HG03521 (cell line): ENCODE measurements at regions not wholly inside any gene's neighbourhood (a gene's known extent, or its start where the extent isn't known, plus 50 kb on each side); places are given as distances from the start of the nearest gene placed in this dataset.
"Not testable (repeated sequence)": the region's sequence is repeated elsewhere in the genome, so short reads cannot be mapped to it uniquely, and the experiment has no call there.

Source experiments
- ATAC-seq: cut with Tn5 transposase; IDR thresholded peaks from one replicate; pipeline ENCODE4 v1.9.1; 2021; ENCODE audit warnings: mild to moderate bottlenecking, moderate library complexity; ENCODE audit not compliant: unreplicated experiment

GRCh38 chrX:112368371-112368770 is 285.8 kb upstream of the TRPC5 start:
- ATAC-seq = no peak

GRCh38 chrX:112367065-112367464 is 284.5 kb upstream of the TRPC5 start:
- no peak for ATAC-seq

GRCh38 chrX:112359906-112360305 is 277.3 kb upstream of the TRPC5 start:
- ATAC-seq = no peak

GRCh38 chrX:112355931-112356330 is 273.4 kb upstream of the TRPC5 start:
- no peak for ATAC-seq

DNA sequence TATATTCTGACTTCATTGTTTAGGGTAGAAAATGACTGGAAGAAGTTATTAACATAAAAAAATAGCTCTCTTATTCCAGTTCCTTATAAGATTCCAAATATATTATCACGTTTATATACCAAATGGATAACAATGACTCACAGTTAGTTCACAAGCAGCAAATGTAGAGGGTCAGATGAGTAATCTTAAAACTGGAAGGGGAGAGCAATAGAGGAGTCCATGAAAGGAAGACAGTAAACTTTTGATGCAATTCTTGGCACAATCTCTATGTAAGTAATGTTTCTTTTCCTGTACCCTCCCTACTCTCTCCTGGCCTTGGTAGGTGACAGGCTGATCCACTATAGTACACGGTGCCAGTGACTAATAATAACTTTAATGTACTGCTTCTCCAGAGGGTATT is 259.0 kb upstream of the TRPC5 start:
- no peak for ATAC-seq

GRCh38 chrX:112313201-112313600 is 230.6 kb upstream of the TRPC5 start:
- no peak for ATAC-seq

- ATAC-seq = no peak
Measured at GRCh38 chrX:112306027-112306426, 223.5 kb upstream of the TRPC5 start.

DNA sequence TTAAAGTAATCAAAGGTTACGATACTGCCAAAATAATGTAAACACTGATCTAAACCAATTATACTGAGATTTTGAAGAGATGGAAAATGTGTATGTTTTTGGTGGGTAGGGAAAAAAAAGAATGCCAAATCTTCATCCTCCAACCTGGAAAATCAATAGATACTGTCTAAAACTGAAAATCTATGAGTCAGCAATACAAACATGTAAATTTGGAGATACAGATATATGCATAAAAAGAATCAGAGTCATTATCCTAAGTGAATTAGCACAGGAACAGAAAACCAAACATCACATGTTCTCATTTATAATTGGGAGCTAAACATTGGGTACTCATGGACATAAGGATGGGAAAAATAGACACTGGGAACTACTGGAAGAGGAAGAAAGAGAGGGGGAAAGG is 197.4 kb upstream of the TRPC5 start:
- ATAC-seq = no peak

- no peak for ATAC-seq
Measured at GRCh38 chrX:112270991-112271390, 188.4 kb upstream of the TRPC5 start.

GRCh38 chrX:112266136-112266535 is 183.6 kb upstream of the TRPC5 start:
- ATAC-seq = no peak

DNA sequence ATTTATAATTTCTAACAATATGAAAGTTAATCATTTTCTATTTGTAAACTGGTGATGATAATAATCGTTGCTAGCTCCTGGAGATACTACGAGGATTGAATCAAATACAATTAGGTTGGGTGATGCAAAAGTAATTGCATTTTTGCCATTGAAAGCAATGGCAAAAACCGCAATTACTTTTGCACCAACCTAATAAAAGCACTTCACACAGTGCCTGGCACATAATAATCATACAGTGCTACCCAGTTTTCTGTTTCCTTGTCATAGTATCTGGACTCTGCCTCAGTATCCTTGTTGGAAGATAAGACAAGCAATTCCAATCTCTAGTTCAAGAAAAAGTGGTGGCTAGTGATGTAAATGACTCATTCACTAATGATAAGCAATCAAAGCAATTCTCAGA is 176.8 kb upstream of the TRPC5 start:
- ATAC-seq = no peak

DNA sequence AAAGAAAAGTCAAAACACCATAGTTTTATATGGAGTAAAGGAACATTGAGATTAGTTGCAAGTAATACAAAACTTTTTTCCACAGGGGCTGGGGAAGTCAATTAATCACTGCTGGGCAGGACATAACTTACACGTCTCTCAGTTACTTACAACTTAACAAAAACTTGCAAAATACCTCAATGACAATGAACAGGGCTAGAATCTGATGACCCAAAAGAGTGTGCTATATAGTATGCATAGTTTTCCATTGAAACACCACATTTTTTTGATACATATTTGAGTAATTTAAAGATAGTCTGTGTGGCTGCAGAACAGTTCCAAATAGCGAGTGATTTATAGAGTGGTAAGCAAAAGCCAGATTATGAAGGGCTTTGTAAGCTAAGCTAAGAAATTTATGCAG is 172.3 kb upstream of the TRPC5 start:
- ATAC-seq = no peak

DNA sequence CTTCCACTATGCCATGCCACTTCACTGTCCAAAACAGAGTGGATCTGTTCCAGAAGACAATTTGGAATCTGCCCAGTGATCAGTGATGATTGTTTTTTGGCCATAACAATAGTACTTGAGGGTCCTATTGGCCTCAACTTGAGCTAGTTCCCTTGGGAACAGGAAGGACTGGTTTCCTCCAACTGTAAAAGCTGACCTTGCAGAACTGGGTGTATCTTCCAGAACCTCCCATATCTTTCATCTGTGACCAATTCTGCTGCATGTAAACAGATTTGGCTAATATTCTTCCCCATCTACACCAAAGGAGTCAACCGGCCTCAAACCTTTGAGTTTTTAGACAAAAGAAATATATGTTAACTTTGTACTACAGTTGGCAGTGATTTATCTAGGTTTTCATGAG is 165.1 kb upstream of the TRPC5 start:
- ATAC-seq = no peak

- ATAC-seq = no peak
Measured at GRCh38 chrX:112235547-112235946, 153.0 kb upstream of the TRPC5 start.

GRCh38 chrX:112233164-112233563 is 150.6 kb upstream of the TRPC5 start:
- ATAC-seq = no peak

- not testable (repeated sequence) for ATAC-seq
Measured at GRCh38 chrX:112226795-112227194, 144.2 kb upstream of the TRPC5 start.

- ATAC-seq = no peak
Measured at GRCh38 chrX:112223391-112223790, 140.8 kb upstream of the TRPC5 start.

DNA sequence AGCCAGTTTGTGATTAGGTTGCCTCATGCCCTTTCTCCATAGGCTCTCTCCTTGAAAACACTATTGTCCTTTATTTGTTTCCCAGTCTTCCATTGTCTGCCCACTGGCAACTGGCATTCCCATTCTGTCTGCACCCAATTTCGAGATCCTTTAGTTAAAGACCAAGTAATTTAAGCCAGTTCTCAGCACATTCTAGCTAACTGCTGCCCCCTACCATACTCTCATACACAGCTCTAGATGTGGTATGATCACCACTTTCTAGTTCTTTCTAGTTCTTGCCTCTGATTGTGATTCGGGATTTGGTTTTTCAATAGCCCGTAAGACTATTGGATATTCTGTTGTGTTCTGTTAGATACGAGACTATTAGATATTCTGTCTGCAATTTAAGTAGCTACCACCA is 135.8 kb upstream of the TRPC5 start:
- no peak for ATAC-seq

DNA sequence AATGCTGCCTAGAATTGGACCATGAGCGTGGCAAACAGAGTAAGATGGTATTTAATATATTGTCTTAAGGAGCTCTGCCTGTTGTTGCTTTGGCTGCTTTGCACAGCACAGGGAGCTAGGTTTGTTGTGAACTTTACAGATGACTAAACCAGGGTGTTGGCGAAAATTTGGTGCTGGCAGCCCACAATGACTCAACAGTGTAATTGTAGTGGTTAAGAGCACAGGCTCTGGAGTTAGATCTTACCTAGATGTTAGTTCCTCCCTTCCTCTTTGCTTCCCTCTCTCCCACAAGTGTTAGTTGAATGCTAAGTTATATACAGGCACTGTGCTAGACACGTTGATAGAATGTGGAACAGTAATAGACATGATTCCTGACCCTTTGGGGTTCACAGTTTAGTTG is 128.9 kb upstream of the TRPC5 start:
- ATAC-seq = no peak

GRCh38 chrX:112197840-112198239 is 115.3 kb upstream of the TRPC5 start:
- no peak for ATAC-seq

DNA sequence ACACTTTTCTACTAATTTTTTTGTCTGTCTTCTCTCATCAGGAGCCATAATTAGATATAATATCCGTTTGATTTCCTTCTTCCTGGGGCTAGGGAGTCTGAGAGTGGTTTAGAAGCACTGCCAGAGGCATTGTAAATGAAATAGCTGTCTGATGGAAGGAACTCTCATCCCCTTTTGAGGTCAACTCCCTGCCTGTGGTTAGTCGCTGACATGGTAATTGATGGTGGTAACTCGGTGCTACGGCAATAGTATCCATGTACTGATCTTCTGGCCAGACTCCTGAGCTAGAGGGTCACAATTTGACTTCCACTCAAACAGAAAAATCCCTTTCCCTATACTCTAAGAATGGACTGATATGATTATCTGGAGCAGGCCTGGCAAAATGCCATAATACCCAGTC is 108.1 kb upstream of the TRPC5 start:
- ATAC-seq = no peak

GRCh38 chrX:112181361-112181760 is 98.8 kb upstream of the TRPC5 start:
- ATAC-seq = not testable (repeated sequence)

DNA sequence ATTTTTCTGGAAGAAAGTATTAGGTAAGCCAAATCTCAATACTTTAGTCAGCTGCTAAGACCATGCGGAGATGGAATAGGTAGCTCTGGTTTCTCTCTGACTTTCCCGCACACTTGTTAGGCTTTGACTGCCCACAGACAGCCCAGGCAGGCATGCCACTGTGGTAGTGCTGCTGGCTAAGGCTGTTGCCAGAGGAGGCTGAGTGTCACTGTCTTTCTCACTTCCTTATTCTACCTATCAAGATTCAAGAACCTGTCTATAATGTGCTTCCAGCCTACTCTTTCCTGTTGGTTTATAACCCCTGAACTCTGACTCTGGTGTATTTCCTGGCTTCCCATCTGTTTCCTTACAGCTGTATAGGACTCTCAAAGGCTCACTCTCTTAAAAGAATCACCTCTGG is 81.8 kb upstream of the TRPC5 start:
- peak; percentile 56 for ATAC-seq

- no peak for ATAC-seq
Measured at GRCh38 chrX:112163906-112164305, 81.3 kb upstream of the TRPC5 start.
